ENCODE measurements at regions not wholly inside any gene's neighbourhood (a gene's known extent, or its start where the extent isn't known, plus 50 kb on each side); places are given as distances from the start of the nearest gene placed in this dataset.

- ATAC-seq = no peak
- TF ChIP-seq POLR2A (IDR thresholded peaks at IDR 0.05) (no peak), CTCF (IDR thresholded peaks at IDR 0.05) (no peak), EP300 (IDR thresholded peaks at IDR 0.05) (no peak), POLR2AphosphoS5 (IDR thresholded peaks at IDR 0.05) (no peak)
- Histone ChIP-seq H3K4me1 (no peaks in the 10 kb centered on the region), H3K36me3 (no peaks in the 10 kb centered on the region), H3K4me3 (no peak overlapping the region), H3K9me3 (no peaks in the 10 kb centered on the region), H3K27ac (no peak overlapping the region), H3K27me3 (no peaks in the 10 kb centered on the region)
Measured at GRCh38 chr3:144875211-144875610, 903.6 kb downstream of the DIPK2A start.

- H3K9me3 ChIP-seq = no peaks in the 10 kb centered on the region
- H3K36me3 ChIP-seq = no peaks in the 10 kb centered on the region
- ATAC-seq = no peak
- no peak overlapping the region for H3K4me3 ChIP-seq
- H3K4me1 ChIP-seq = no peaks in the 10 kb centered on the region
- H3K27me3 ChIP-seq = no peaks in the 10 kb centered on the region
- WGBS, 2 donors (ENCODE audit: low coverage in 1 of 2) = 92 to 93% methylated on average over 5 to 9 of the region's 9 CpGs
- TF ChIP-seq EP300 (IDR thresholded peaks at IDR 0.05) (no peak), CTCF (IDR thresholded peaks at IDR 0.05) (no peak), POLR2A (IDR thresholded peaks at IDR 0.05) (no peak), POLR2AphosphoS5 (IDR thresholded peaks at IDR 0.05) (no peak)
- no peak overlapping the region for H3K27ac ChIP-seq
Measured at GRCh38 chr3:144877356-144877755, 905.7 kb downstream of the DIPK2A start.

- Histone ChIP-seq H3K4me1 (no peaks in the 10 kb centered on the region), H3K27ac (no peak overlapping the region), H3K27me3 (no peaks in the 10 kb centered on the region), H3K36me3 (no peaks in the 10 kb centered on the region), H3K9me3 (no peaks in the 10 kb centered on the region), H3K4me3 (no peak overlapping the region)
- 88 to 100% methylated on average over 3 of the region's 3 CpGs for WGBS, 2 donors (ENCODE audit: low coverage in 1 of 2)
- no peak for ATAC-seq
- no peak for TF ChIP-seq POLR2AphosphoS5 (IDR thresholded peaks at IDR 0.05)
- no peak for TF ChIP-seq EP300 (IDR thresholded peaks at IDR 0.05)
- no peak for TF ChIP-seq POLR2A (IDR thresholded peaks at IDR 0.05)
- TF ChIP-seq CTCF (IDR thresholded peaks at IDR 0.05) = no peak
Measured at GRCh38 chr3:144879701-144880100, 908.1 kb downstream of the DIPK2A start.

- Histone ChIP-seq H3K4me3 (no peak overlapping the region), H3K4me1 (no peaks in the 10 kb centered on the region), H3K27ac (no peak overlapping the region), H3K27me3 (no peaks in the 10 kb centered on the region), H3K36me3 (no peaks in the 10 kb centered on the region), H3K9me3 (no peaks in the 10 kb centered on the region)
- no peak for ATAC-seq
- 73 to 98% methylated on average over 5 of the region's 5 CpGs for WGBS, 2 donors (ENCODE audit: low coverage in 1 of 2)
- TF ChIP-seq CTCF (IDR thresholded peaks at IDR 0.05) (no peak), POLR2A (IDR thresholded peaks at IDR 0.05) (no peak), EP300 (IDR thresholded peaks at IDR 0.05) (no peak), POLR2AphosphoS5 (IDR thresholded peaks at IDR 0.05) (no peak)
Measured at GRCh38 chr3:144893980-144894379, 922.4 kb downstream of the DIPK2A start.

DNA sequence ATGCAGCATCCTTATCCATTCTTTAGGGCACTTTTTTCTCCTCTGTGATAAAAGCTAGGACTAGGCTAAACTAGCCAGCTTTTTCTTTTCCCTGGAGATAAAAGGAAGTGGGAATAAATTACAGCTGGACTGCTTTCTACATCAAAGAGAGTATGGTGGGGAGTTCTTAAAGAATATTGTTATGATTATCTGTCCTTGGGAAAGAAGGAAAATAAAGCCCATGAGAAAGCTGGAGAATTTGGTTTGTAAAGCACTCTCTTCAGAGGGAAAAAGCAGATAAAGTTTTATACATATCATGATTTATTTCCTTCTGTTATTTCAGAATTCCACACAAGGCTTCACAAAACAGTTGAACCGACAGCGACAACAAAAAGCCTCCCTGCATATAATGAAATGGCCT lies 923.0 kb downstream of the DIPK2A start:
- no peaks in the 10 kb centered on the region for H3K27me3 ChIP-seq
- no peaks in the 10 kb centered on the region for H3K36me3 ChIP-seq
- WGBS, 2 donors (ENCODE audit: low coverage in 1 of 2) = 55 to 59% methylated on average over 2 of the region's 2 CpGs
- H3K4me1 ChIP-seq = no peaks in the 10 kb centered on the region
- TF ChIP-seq POLR2AphosphoS5 (IDR thresholded peaks at IDR 0.05) (no peak), EP300 (IDR thresholded peaks at IDR 0.05) (no peak), CTCF (IDR thresholded peaks at IDR 0.05) (no peak), POLR2A (IDR thresholded peaks at IDR 0.05) (no peak)
- H3K4me3 ChIP-seq = no peak overlapping the region
- H3K27ac ChIP-seq = no peak overlapping the region
- ATAC-seq = no peak
- no peaks in the 10 kb centered on the region for H3K9me3 ChIP-seq
